Small intestine (tissue), 7 donors: ENCODE measurements at regions not wholly inside any gene's neighbourhood (a gene's known extent, or its start where the extent isn't known, plus 50 kb on each side); places are given as distances from the start of the nearest gene placed in this dataset.

ENCODE experiments used
- DNase-seq, 2 donors: peaks; one replicate each; pipeline versions ENCODE4 v3.0.0 to v3.0.0-alpha.2; 2013
- FAIRE-seq: peaks from 2 replicates; lab custom pipeline; 2012; peaks lifted over from hg19 to GRCh38; lab: Jason Lieb, UNC
- H3K27ac ChIP-seq, 3 donors: one replicate each; pipeline ENCODE4 v1.5.1; 2013; ENCODE audit warnings: low read length in 2 of 3, mild to moderate bottlenecking in 2 of 3, control low read depth in 1 of 3, inconsistent platforms in 1 of 3, low read depth in 1 of 3, moderate library complexity in 1 of 3
- H3K27me3 ChIP-seq, 3 donors: one replicate each; pipeline ENCODE4 v1.6.1; 2013; ENCODE audit warnings: low read length in 3 of 3, inconsistent platforms in 1 of 3; ENCODE audit not compliant: control insufficient read depth in 3 of 3, insufficient read depth in 3 of 3
- H3K36me3 ChIP-seq, 3 donors: one replicate each; pipeline ENCODE4 v1.6.1; 2013; ENCODE audit warnings: low read length in 3 of 3, inconsistent platforms in 1 of 3, low read depth in 1 of 3, mild to moderate bottlenecking in 1 of 3, moderate library complexity in 1 of 3; ENCODE audit not compliant: control insufficient read depth in 3 of 3, insufficient read depth in 2 of 3
- H3K4me1 ChIP-seq, 3 donors: one replicate each; pipeline ENCODE4 v1.6.1; 2013; ENCODE audit warnings: low read length in 2 of 3, inconsistent platforms in 1 of 3, low read depth in 1 of 3, mild to moderate bottlenecking in 1 of 3, moderate library complexity in 1 of 3; ENCODE audit not compliant: control insufficient read depth in 3 of 3, insufficient read depth in 2 of 3
- H3K4me3 ChIP-seq, 3 donors: one replicate each; pipeline ENCODE4 v1.5.1; 2013; ENCODE audit warnings: low read length in 3 of 3, control low read depth in 1 of 3, inconsistent platforms in 1 of 3, low read depth in 1 of 3, mild to moderate bottlenecking in 1 of 3, moderate library complexity in 1 of 3
- H3K9me3 ChIP-seq, 2 donors: one replicate each; pipeline ENCODE4 v1.6.1; 2013; ENCODE audit warnings: low read depth in 1 of 2, low read length in 1 of 2; ENCODE audit not compliant: control insufficient read depth in 2 of 2, insufficient read depth in 1 of 2
- WGBS, 3 donors: extraction: QIAGEN DNeasy Blood & Tissue Kit; methylation state at CpG; one replicate each; pipeline ENCODE4 v1.1.7; 2013; 5-methylcytosine and 5-hydroxymethylcytosine counted together
- donor health status: healthy with polysubstance abuse.
- donor health status: control.
- donor health status: control.
- donor health status: Bipolar disorder and iron deficiency.
- donor health status: healthy.

DNA sequence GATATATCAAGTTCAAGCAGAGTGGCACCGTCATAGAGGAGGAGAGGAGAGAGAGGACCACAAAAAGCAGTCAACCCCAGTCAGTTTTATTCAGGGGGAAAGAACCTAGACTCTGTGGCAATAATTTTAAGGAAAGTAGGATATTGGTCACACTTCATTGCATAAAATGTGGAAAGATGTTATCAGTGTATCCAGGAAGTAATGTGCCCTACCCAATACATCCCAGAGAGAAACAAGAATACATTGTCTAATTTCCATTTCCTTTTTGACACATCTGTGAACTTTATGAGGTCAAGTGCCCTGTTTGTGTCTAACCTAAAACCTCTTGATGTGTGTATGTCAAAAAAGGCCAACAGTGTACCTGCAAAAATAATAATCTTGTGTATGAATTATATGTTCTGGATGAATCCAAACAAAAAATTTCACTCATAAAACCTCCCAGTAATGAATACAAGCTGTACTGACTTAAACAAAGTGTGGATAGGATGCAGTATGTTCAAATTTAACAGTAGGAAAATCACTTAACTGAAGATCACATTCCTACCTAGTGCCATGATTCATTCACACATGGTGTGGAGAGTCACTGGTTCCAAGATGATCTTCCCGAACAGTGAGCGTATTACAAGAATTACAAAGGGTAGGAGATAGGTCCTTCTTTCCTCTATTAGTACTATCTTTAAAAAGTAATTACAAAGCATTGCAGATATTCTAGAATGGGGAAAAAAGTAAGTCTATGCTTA, 712.1 kb upstream of the CXADR start:
- H3K27ac ChIP-seq: no peak overlapping the region
- no peaks in the 10 kb centered on the region for H3K9me3 ChIP-seq
- 72 to 83% (median 74%) methylated on average over 3 of the region's 3 CpGs for WGBS, 3 donors
- H3K36me3 ChIP-seq: no peaks in the 10 kb centered on the region
- no peaks in the 10 kb centered on the region for H3K4me1 ChIP-seq
- no peak overlapping the region for H3K4me3 ChIP-seq
- H3K27me3 ChIP-seq: no peaks in the 10 kb centered on the region
- DNase-seq (no peak), FAIRE-seq (no peak)

DNA sequence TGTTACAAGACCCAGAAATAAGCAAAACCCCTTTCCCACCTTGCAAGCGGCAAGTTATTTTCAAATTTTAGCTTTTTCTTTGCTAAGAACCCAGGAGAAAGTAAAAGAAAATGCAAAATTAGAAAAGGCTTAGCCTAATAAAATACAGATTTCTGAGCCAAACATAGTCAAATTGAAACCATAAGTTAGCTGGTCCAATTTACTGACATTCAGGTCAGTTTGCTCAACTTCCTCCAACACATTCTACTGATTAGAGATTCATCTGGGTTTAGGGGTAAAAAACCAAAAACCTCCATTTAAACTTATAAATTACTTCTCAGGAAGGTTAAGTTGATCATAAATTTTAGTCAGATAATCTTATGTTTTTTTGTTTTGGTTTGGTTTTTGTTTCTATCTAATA, 701.8 kb upstream of the CXADR start:
- Histone ChIP-seq H3K36me3 (no peaks in the 10 kb centered on the region), H3K27me3 (no peaks in the 10 kb centered on the region), H3K4me1 (no peaks in the 10 kb centered on the region), H3K9me3 (no peaks in the 10 kb centered on the region), H3K27ac (no peak overlapping the region), H3K4me3 (no peak overlapping the region)
- DNase-seq: no peak
- no peak for FAIRE-seq
- WGBS, 3 donors: 88 to 97% (median 91%) methylated on average over 1 of the region's 1 CpG

DNA sequence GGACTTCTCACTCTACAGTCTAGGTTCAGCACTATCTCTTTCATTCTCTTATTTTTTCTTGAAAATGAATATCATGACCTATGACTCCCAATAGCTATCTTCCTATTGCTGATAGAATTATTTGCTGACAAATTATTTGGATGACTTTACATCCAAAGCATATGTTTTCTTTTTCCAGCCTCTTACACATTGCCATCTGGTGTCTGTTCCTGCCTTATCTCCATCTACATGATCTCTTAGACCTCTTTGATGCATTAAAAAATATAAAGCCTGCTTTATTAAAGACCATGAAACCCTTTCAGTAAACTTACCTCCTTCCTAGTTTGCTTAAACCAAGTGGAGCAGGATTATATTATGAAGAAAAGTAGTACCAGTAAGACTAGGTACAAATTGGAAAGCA, 700.9 kb upstream of the CXADR start:
- H3K36me3 ChIP-seq: no peaks in the 10 kb centered on the region
- H3K27ac ChIP-seq: no peak overlapping the region
- H3K27me3 ChIP-seq: no peaks in the 10 kb centered on the region
- DNase-seq: no peak
- no peaks in the 10 kb centered on the region for H3K4me1 ChIP-seq
- FAIRE-seq: no peak
- H3K4me3 ChIP-seq: no peak overlapping the region
- H3K9me3 ChIP-seq: no peaks in the 10 kb centered on the region

DNA sequence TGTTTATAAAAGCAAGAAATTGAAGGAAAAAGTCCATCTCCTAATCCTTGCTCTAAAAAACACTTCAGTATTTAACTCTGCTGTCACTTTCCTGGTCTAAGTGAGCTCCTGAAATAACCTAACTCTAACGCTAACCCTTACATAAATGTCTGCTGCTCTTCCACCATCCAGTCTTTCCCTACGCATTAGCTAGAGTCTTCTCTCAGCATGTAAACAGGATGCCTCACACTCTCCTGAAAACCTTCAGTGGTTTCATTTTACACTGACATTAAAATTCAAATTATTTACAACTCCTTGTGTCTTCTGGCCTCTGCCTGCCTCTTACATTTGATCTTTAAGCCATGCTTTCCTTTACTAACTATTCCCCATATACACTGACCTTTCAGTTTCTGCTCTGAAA, 697.6 kb upstream of the CXADR start:
- FAIRE-seq (no peak), DNase-seq (no peak)
- WGBS, 3 donors: 80 to 92% (median 90%) methylated on average over 2 of the region's 2 CpGs
- Histone ChIP-seq H3K36me3 (no peaks in the 10 kb centered on the region), H3K27me3 (no peaks in the 10 kb centered on the region), H3K9me3 (no peaks in the 10 kb centered on the region), H3K4me1 (no peaks in the 10 kb centered on the region), H3K27ac (no peak overlapping the region), H3K4me3 (no peak overlapping the region)

DNA sequence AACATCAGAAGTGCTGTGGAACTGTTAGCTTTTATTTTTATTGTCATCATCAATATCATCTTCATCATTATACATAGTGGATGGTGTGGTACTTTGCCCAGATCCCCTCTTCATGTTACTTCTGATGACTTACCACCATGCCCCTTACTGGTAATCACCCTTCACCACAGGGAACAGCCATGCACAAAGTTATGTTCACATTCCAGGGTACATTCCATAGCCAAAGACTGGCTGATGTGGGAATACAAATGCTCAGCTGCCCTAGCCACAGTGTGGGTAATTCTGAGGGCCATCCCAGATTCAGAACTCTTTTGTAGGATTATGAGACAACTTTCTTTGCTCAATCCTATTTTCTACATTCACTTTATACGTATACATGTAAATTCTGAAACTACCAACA, 691.3 kb upstream of the CXADR start:
- WGBS, 3 donors: 88 to 95% (median 95%) methylated on average over 1 of the region's 1 CpG
- DNase-seq (no peak), FAIRE-seq (no peak)
- no peaks in the 10 kb centered on the region for H3K9me3 ChIP-seq
- no peak overlapping the region for H3K27ac ChIP-seq
- H3K4me3 ChIP-seq: no peak overlapping the region
- no peaks in the 10 kb centered on the region for H3K4me1 ChIP-seq
- H3K27me3 ChIP-seq: no peaks in the 10 kb centered on the region
- H3K36me3 ChIP-seq: no peaks in the 10 kb centered on the region

DNA sequence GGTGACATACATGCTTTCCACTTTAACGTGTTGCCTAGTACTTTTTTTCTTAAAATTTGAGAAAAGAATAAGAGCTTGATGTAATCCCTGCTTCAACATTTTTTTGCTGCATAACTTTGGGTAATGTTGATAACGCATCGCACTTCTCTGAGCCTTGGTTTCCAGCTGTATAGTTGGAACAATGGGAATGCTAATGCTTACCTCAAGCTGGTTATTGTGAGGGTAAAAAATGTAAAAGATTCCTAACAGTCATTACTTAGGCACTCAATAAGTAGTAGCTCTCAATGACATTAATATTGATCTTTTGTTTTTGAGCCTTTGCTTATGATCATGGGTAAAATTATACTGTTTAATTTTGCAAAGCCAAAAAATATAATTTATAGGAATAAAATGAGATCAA, 683.3 kb upstream of the CXADR start:
- Histone ChIP-seq H3K4me3 (no peak overlapping the region), H3K36me3 (no peaks in the 10 kb centered on the region), H3K27me3 (no peaks in the 10 kb centered on the region), H3K9me3 (no peaks in the 10 kb centered on the region), H3K4me1 (no peaks in the 10 kb centered on the region), H3K27ac (no peak overlapping the region)
- DNase-seq (no peak), FAIRE-seq (no peak)
- 79 to 82% (median 79%) methylated on average over 3 of the region's 3 CpGs for WGBS, 3 donors

DNA sequence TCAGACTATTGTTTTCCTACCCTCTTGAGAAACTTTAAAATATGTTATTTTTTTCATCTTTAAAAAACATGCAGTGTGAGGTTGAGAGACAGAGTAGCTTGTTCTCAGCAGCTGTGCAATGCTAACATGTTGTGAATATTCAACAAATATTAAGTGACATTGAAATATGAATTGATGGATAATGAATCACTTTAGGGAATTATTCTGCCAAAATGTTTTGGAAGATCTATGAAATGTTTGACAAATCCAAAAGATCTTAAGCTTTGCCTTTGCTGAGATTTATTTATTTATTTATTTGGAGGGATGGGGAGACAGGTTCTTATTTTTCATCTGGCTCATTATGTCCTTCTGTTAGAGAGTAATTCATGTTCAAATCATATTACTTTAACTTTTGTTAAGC, 680.1 kb upstream of the CXADR start:
- Histone ChIP-seq H3K27me3 (no peaks in the 10 kb centered on the region), H3K4me1 (no peaks in the 10 kb centered on the region), H3K4me3 (no peak overlapping the region), H3K36me3 (no peaks in the 10 kb centered on the region), H3K27ac (no peak overlapping the region), H3K9me3 (no peaks in the 10 kb centered on the region)
- DNase-seq: no peak
- no peak for FAIRE-seq

DNA sequence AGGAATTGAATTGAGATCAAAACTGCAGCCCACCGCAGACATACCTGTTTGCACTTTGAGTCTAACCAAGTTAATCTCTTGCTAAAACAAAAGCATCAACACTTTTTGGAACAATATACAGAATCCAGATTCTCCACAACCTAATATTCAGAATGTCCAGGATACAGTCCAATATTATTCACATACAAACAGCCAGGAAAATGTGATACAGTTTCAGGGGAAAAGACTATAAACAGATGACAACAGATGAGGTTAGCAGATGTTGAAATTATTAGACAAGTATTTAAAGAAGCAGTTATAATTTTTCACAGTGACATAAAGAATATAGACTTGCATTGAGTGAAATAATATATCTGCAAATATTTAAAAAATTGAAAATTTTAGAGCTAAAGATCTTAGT, 678.1 kb upstream of the CXADR start:
- 76 to 91% (median 81%) methylated on average over 1 of the region's 1 CpG for WGBS, 3 donors
- Histone ChIP-seq H3K4me1 (no peaks in the 10 kb centered on the region), H3K27me3 (no peaks in the 10 kb centered on the region), H3K4me3 (no peak overlapping the region), H3K9me3 (no peaks in the 10 kb centered on the region), H3K36me3 (no peaks in the 10 kb centered on the region), H3K27ac (no peak overlapping the region)
- no peak for FAIRE-seq
- no peak for DNase-seq

DNA sequence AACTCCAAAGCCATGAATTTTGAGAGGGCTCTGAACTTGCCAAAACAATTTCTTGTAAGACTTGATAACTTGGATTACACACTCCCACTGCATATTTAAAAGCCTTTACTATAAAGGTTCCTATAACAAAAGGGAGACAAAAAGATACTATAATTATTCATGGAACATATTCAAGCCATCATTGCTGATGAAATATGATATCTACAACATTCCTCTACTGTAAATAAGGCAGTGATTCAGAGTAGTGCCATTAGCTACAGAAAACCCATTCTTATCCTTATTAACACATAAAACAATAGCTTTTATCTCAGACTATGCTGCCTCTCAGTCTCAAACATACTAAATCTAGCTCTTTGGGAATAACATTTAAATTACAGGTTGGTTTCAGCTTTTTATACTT, 675.5 kb upstream of the CXADR start:
- DNase-seq (no peak), FAIRE-seq (no peak)
- no peak overlapping the region for H3K4me3 ChIP-seq
- H3K27me3 ChIP-seq: no peaks in the 10 kb centered on the region
- H3K4me1 ChIP-seq: no peaks in the 10 kb centered on the region
- H3K27ac ChIP-seq: no peak overlapping the region
- no peaks in the 10 kb centered on the region for H3K36me3 ChIP-seq
- no peaks in the 10 kb centered on the region for H3K9me3 ChIP-seq
